IPS-NIHi7 (cell line): ENCODE measurements at regions not wholly inside any gene's neighbourhood (a gene's known extent, or its start where the extent isn't known, plus 50 kb on each side); places are given as distances from the start of the nearest gene placed in this dataset.
"Not testable (repeated sequence)": the region's sequence is repeated elsewhere in the genome, so short reads cannot be mapped to it uniquely, and the experiment has no call there.

ENCODE experiments used
- DNase-seq: peaks from one replicate; pipeline ENCODE4 v3.0.0; 2012; ENCODE audit warnings: mixed read lengths; ENCODE audit errors: extremely low spot score

DNA sequence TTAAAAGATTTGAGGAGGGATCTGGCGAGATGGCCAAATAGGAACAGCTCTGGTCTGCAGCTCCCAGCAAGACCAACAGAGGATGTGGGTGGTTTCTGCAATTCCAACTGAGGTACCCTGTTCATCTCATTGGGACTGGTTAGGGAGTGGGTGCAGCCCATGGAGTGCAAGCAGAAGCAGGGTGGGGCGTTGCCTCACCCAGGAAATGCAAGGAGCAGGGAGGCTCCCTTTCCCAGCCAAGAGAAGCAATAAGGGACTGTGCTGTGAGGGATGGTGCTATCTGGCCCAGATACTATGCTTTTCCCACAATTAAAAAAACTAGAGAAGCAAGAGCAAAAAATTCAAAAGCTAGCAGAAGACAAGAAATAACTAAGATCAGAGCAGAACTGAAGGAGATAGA lies 318.4 kb downstream of the PPP1R3A start:
- DNase-seq = not testable (repeated sequence)

DNA sequence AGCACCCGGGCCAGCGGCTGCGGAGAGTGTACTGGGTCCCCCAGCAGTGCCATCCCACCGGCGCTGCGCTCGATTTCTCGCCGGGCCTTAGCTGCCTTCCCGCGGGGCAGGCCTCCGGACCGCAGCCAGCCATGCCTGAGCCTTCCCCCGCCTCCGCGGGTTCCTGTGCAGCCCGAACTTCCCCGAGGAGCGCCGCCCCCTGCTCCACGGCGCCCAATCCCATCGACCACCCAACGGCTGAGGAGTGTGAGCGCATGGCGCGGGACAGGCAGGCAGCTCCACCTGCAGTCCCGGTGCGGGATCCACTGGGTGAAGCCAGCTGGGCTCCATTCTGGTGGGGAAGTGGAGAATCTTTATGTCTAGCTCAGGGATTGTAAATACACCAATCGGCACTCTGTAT lies 325.4 kb downstream of the PPP1R3A start:
- DNase-seq = not testable (repeated sequence)

DNA sequence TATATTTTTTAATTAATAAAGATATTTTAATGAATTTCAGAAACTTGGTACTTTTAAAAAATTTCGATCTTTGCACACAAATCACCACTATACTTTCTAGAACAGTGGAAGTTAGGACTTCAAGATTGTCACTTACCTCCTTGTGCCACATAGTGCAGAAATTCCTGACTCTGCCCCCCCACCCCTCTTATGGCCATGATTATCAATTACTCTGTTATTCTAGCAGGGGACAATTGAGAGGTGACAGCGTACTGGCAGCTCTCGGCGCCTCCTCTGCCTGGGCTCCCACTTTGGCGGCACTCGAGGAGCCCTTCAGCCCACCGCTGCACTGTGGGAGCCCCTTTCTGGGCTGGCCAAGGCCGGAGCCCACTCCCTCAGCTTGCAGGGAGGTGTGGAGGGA lies 325.9 kb downstream of the PPP1R3A start:
- DNase-seq = not testable (repeated sequence)

DNA sequence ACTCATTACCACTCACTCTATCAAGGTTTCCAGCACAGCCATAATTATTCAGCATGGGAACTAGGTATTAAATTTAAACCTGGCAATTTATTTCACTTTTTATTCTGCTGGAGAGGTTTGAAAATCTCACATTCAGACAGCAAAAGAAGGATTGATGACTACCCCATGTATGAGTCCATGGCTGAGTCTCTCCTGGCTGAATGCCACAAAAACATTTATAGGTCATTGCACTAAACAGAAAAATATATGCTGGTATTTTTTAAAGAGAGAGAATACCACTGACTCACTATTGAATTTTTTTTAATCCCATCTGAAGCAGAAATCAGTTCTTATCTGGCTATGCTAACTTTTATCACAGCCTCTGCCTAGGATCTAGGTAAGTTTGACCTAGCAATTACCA lies 336.3 kb downstream of the PPP1R3A start:
- DNase-seq = no peak

DNA sequence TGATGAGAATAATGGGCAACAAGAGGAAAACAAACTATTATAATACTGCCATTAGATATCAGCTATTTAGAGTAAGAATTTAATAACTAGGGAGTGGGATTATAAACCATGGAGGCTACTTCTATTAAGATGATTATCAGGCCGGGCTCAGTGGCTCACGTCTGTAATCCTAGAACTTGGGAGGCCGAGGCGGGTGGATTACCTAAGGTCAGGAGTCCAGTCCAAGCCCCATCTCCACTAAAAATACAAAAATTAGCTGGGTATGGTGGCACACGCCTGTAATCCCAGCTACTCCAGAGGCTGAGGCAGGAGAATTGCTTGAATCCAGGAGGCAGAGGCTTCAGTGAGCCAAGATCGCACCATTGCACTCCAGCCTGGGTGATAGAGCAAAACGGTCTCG lies 355.6 kb downstream of the PPP1R3A start:
- not testable (repeated sequence) for DNase-seq

DNA sequence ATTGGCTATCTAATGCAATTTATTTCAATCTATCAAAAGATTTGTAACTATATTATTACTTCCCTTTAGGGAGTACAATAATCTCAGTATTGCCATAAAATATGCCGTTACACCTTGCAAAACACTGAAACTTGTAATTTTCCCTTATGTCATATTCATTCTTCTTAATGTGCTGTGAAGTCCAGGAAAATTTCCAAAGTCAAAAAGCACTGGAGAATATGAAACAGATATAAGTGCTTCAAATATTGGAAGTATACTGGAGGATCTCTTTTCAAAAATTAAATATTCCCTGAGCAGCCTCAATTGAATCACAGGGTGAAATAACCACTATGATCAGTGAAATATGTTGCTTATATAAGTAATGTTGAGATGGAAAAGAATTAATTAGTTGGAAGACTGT lies 356.0 kb downstream of the PPP1R3A start:
- no peak for DNase-seq

DNA sequence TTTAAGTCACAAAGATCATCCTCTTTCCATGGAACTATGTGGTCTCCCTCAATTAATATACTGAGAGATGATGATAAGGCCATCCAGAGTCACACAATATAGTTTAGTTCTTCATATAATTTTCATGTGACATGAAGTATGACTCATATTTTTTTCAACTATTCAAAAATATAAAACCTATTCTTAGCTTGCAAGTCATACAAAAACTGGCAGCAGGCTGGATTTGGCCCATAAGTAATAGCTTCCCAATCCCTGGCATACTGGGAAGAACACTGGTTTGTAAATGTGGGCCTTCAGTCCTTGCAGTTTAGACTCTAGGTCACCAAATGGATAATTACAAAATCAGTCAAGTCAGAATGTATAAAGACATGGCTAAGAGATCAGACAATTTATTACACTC lies 356.6 kb downstream of the PPP1R3A start:
- DNase-seq = no peak

DNA sequence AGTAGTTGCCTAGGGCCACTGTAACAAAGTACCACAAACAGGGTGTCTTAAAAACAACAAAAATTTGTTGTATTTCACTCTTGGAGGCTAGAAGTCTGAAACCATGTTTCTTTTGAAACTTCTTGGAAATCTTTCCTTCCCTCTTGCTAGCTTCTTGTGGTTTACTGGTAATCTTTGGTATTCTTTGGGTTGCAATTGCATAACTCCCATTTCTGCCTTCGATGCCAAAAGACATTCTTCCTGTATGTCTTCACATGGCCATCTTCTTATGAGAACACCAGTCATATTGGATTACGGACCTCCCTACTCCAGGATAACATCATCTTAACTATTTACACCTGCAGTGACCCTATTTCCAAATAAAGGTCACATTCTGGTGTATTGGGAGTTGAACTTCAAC lies 357.4 kb downstream of the PPP1R3A start:
- DNase-seq = no peak

DNA sequence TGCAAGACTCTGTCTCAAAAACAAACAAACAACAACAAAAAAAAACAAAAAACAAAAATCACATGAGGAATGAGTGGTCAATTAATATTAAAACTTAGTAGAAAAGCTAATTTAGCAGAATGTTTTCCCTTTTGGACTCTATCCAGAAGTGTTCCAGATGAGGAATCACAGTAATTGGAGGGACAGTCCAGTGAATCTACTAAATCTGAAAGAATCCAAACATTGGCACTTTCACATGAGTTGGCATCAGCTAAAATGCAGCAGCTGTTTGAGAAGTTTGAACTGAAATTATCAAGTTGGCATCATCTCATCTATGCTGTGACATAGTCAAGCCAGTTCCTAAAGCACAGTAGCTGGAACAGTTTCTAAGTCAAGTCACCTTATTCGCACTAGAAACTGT lies 367.8 kb downstream of the PPP1R3A start:
- no peak for DNase-seq

DNA sequence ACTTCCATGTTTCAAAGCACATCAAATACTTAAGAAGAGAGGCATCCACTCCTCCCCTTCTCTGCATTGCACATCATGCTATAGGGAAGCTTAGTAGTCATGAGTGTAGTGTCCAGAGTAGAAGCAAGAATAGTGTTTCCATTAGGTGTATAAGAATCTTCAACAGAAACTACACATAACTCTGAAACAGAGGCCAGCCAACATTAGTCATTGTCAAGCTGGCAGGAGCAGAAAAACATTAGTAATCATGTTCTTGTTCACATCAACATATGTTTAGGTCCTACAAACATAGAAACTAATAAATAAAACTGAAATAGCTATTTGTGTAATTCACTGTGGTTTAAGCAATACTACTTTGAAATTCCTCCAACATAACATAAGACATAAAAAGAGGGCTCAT lies 370.2 kb downstream of the PPP1R3A start:
- DNase-seq = no peak

DNA sequence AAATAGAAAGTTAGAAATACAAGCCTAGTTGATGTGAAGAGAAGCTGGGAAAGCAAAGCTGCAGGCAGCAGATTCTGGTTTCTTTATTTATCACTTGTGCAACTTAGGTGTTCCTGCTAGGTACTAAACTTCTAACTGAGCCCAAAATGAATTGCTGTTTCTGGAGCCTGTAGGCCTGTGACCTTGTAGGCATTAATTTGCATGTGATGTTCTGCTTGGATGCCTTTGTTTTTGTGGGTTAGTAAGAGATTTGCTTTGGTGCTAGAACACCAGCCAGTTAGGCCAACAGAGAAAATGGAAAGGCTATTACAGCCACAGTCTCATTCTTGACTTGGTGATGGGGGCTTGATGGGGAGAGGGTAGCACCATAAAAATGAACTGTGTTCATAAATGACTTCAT lies 370.7 kb downstream of the PPP1R3A start:
- DNase-seq = no peak

DNA sequence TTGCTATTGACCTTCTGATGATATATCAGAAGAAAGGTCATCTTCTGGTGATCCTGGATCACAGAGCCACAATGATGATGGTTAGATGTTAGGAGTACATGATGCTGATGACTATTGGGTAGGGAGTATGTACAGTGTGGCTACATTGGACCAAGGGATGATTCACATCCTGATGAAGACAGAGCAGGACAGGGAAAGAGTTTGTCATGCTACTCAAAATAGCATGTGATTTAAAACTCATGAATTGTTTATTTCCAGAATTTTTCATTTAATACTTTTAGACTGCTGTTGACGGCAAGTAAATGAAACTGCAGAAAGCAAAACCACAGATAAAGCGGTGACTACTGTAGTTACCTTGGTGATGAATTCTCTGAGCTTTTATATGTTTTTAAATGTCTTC lies 397.3 kb downstream of the PPP1R3A start:
- no peak for DNase-seq

DNA sequence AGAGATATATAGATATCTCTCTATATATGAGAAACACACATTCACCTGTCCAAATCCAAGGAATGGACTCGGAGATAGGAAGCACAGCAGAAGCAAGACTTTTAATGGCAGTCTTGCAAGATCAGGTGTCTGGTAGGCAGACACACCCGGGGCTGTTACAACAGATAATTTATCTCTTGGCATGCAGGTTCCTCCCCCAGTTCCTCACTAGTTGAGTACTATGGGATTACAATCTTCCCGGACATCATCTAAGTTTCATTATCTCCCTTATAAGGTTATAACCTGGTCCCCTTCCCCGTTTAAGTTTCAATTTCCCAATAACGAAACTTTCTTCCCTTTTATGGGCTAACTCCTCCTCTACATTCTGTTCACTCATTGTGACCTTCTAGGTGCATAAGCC lies 399.3 kb downstream of the PPP1R3A start:
- no peak for DNase-seq

DNA sequence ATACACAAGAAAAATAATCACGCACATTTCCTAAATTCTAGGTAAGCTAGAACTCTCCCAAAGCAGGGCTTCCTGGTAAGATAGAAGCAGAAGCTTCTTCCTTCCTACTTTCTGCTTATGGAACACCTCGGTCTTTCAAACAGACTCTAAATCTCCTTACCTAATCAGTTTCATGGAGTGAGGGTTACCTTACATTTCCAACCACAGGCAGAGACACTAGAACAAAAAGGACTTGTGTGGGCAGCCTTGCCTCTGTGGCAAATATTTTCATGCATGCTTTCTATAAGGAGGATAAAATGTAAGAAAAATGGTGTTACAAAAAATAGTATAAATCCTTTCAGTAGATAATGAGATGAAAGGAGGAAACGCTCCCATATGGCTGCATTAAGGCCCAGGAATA lies 386.3 kb upstream of the SMIM30 start:
- DNase-seq = no peak

DNA sequence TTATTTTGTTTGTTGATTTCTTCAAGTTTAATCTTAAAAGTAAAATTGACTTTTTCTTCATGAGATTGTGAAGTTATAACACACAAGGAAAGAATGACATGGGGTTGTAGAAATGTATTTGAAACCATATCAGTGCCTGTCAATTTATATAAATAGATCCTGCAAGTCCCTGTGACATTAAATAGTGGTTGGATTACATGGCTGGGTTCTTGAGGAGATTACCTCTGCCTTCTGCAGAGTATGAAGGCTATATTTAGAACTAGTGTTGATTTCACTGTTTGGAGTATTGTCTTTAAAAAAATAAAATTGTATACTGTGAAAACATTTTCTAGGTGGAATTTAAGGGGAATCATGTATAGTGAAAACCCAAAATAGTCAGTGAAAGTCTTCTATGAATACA lies 385.8 kb upstream of the SMIM30 start:
- DNase-seq = no peak

DNA sequence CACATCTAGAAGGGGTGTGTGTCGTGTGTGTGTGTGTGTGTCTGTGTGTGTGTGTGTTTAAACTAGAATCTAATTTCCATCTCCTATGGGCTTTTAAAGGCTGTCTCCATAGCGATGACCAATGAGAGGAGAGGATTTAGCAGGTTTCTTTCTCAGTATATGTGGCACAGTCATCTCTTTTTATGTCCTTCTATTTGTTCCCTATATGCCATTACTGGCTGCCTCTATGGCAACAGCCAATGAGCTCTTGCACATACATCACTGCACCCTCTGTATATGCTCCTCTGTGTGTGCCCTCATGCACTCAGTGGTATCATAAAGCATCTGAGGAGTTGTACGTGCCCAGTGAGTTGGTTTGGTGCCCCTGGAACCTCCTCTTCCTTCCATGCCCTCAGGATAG lies 378.2 kb upstream of the SMIM30 start:
- DNase-seq = not testable (repeated sequence)

DNA sequence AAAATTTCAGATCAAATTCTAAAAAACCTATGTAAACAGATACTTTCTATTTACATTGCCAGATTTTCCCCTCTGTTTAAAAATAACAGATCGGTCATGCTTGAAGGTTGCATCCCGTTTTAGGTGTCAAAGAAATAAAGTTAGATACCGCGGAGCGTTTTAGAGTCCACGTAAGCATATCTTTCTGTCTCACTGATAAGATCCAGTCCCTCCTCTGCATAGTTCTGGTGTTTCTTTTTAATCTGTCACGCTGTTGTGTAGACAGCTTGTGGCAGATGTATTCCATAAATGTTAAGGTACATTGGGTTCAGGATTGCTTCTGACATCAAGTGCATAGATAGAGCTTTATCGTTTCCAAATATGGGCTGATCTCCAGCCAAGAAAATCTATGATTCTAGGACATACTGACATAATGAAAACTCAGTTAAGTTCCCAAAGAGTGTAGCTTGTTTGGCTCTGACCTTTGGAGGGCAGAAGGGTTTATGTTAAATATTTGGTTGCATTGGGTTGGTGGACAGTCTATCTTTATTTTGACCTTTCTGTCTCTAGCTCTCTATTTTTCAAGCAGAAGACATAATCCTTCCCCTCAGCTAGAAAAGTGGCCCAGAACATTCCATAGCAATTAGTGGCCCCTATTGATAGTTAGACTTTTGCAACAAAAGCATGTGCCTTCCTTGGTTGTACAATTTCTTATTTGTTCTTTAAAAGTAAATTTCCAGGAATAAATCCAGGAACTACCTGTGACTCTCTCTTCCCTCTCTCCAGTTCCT lies 376.6 kb upstream of the SMIM30 start:
- DNase-seq = not testable (repeated sequence)

DNA sequence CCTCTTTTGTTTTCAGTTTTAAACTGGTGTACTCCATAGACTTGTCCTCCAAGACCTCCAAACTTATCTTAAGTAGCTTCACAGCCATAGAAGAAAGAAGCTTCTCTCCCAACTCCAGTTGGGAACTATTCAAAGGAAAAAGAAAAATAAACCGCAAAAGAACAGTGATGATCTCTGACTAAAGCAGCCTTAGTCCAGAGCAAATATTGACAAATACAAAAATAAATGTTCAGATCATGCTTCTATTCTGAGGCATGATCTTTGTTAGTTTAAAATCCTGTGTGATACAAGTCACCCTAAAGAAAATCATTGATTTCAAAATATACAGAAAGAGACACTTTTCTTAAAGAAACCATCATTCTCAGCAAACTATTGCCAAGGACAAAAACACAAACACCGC lies 373.0 kb upstream of the SMIM30 start:
- no peak for DNase-seq

DNA sequence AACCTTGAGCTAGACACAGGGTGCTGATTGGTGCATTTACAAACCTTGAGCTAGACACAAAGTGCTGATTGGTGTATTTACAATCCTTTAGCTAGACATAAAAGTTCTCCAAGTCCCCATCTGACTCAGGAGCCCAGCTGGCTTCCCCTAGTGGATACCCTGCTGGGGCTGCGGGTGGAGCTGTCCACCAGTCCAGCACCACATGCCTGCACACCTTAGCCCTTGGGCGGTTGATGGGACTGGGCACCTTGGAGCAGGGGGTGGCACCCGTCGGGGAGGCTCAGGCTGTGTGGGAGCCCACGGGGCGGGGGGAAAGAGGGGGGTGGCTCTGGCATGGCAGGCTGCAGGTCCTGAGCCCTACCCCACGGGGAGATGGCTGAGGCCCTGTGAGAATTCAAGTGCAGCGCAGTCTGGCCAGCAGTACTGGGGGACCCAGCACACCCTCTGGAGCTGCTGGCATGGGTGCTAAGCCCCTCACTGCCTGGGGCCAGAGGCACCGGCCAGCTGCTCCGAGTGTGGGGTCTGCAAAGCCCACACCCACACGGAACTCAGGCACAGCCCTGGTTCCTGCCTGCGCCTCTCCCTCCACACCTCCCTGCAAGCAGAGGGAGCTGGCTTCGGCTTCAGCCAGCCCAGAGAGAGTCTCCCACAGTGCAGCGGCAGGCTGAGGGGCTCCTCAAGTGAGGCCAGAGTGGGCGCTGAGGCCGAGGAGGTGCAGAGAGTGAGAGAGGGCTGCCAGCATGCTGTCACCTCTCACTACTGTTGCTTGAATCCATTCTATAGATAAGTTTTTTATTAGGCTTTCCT lies 369.8 kb upstream of the SMIM30 start:
- DNase-seq = no peak

DNA sequence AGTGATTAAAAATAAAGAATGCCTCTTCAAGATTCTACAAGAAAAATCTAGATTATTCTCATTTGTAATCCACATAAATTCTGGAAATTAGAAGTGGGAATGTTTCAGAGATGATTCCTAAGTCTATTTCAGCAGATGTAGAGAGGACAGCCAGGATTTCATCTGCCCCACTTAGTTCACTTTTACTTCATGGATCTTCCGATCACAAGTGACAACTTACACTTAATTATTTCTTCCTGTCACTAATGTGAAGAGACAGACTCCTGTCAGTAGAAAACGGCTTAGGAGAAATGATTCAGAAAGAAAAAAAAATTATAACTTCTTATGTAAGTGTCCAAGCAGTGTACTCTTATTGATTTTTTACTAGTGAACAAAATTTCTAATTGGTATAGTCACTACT lies 368.2 kb upstream of the SMIM30 start:
- no peak for DNase-seq

DNA sequence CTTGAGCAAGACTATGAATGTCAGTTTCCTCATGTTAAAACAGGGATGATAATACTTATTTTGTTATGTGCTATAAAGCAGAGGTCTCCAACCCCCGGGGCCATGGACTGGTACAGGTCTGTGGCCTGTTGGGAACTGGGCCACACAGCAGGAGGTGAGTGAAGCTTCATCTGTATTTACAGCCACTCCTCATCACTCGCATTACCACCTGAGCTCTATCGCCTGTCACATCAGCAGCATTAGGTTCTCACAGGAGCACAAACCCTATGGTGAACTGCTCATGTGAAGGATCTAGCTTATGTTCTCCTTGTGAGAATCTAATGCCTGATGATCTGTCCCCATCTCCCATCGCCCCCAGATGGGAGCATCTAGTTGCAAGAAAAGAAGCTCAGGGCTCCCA lies 365.3 kb upstream of the SMIM30 start:
- DNase-seq = no peak

DNA sequence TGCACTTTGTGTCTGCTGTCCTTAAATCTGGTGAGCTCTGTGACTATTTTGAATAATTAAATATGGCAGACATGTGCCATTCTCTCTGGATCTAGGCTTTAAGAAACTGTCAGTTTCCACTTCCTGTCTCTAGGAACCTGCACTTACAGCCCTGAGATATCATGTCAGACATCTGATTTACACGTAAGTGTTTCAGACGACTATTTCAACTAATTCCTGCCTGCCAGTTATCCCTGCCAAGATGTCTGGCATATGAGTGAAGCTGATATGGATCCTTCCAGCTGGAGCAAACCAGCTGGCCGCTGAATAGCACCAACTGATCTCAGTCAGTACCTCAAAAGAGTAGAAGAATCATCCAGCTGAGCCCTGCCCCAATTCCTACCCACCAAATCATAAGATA lies 362.2 kb upstream of the SMIM30 start:
- DNase-seq = no peak

DNA sequence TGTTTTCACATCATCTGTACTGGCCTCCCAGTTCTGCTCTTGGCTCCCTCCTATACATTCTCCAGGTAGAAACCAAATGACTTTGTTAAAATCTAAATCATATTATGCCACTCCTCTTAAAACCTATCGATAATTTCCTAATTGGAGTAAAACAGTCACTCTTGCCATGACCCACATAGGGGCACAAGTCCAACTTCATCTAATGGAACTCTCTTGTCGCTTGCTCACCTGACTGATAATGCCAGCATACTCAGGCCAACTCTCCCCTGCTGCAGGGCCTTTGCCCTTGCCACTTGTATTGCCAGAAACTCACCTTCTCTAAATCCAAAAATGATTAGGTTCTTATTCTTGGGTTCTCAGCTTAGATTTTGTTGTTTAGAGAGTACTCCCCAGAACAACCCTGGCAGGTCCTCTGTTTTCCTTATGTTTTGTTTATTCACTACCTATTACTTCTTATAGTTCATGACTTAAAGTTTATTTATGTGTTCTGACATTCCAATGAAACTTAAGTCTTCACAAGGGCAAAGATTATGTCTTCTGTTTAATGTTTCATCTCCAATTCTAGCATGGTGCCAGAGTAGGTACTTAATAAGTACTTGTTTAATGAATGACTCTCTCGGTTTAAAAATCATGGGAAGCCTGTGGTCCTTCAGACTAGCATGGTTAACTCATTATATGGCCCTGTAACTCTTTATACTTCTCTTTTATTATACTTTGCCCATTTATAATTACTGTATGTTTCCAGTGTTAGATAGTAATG lies 345.9 kb upstream of the SMIM30 start:
- no peak for DNase-seq
